HL-60 (cell line): ENCODE measurements at regions not wholly inside any gene's neighbourhood (a gene's known extent, or its start where the extent isn't known, plus 50 kb on each side); places are given as distances from the start of the nearest gene placed in this dataset.

ENCODE experiments used
- CTCF ChIP-seq: IDR thresholded peaks from one replicate; pipeline ENCODE4 v1.5.1; 2011; ENCODE audit warnings: low read length, control low read depth, inconsistent platforms; ENCODE audit not compliant: insufficient read depth
- GABPA ChIP-seq: IDR thresholded peaks from 2 replicates; pipeline ENCODE4 v1.6.1; 2012; ENCODE audit warnings: low read depth
- POLR2AphosphoS5 ChIP-seq: IDR thresholded peaks from 2 replicates; pipeline ENCODE4 v1.6.1; 2012; ENCODE audit warnings: low read depth
- REST ChIP-seq: IDR thresholded peaks from 2 replicates; pipeline ENCODE4 v1.6.1; 2012; ENCODE audit warnings: low read depth; ENCODE audit not compliant: insufficient replicate concordance
- SPI1 ChIP-seq: IDR thresholded peaks from 2 replicates; pipeline ENCODE4 v1.6.1; 2012; ENCODE audit warnings: low read depth, mild to moderate bottlenecking, borderline replicate concordance

- TF ChIP-seq CTCF (no peak), POLR2AphosphoS5 (no peak), GABPA (no peak), SPI1 (no peak), REST (no peak)
Observed at GRCh38 chr14:28161040-28161439, 605.5 kb upstream of the FOXG1 start.
